ENCODE measurements at regions not wholly inside any gene's neighbourhood (a gene's known extent, or its start where the extent isn't known, plus 50 kb on each side); places are given as distances from the start of the nearest gene placed in this dataset.

GRCh38 chrX:147781844-147782243 is 129.9 kb upstream of the FMR1 start:
- POLR2A ChIA-PET (ENCODE audit: unreplicated experiment): no interaction called here
- WGBS, 2 experiments (ENCODE audit: extremely low coverage in 2 of 2, insufficient read length in 1 of 2): no CpG with 5 or more reads among the region's 1 CpG
- CTCF ChIA-PET: no interaction called here
- H3K9me3 ChIP-seq (ENCODE audit: control insufficient read depth, insufficient read depth, low read length): no peaks in the 10 kb centered on the region
- no peaks in the 10 kb centered on the region for H3K9me1 ChIP-seq (ENCODE audit: insufficient read depth, low read length)
- no peaks in the 10 kb centered on the region for H3K36me3 ChIP-seq (ENCODE audit: control insufficient read depth, insufficient read depth, low read length)
- H2AK9ac ChIP-seq (replicated peaks; ENCODE audit: low read depth, low read length, poor library complexity): no peak overlapping the region
- H3K4me3 ChIP-seq (ENCODE audit: insufficient read depth, low read depth, low read length): no peak overlapping the region
- DNase-seq: no peak
- in situ Hi-C loops (cut with MboI; ENCODE audit: low sequenced_read_pairs) (no loop called here), intact Hi-C loops (cut with micrococcal nuclease) (no loop called here), dilution Hi-C loops (cut with HindIII; ENCODE audit: low sequenced_read_pairs, unreplicated experiment) (no loop called here)
- H3K4me2 ChIP-seq (ENCODE audit: low read depth, low read length): no peak overlapping the region
- H2BK15ac ChIP-seq (ENCODE audit: low read depth, low read length): no peak overlapping the region
- TF ChIP-seq MXI1 (IDR thresholded peaks at IDR 0.05; ENCODE audit: borderline replicate concordance, low read depth, low read length) (no peak), RCOR1 (IDR thresholded peaks at IDR 0.05; ENCODE audit: insufficient replicate concordance, low read length) (no peak), BHLHE40 (IDR thresholded peaks at IDR 0.05; ENCODE audit: low read depth, low read length) (no peak), MAFK (IDR thresholded peaks at IDR 0.05; ENCODE audit: low read depth, low read length) (no peak), RFX5 (IDR thresholded peaks at IDR 0.05; ENCODE audit: low read depth, low read length) (no peak)
- no peak overlapping the region for H2AK5ac ChIP-seq (ENCODE audit: low read depth, low read length)
- H3K23ac ChIP-seq (ENCODE audit: low read depth, low read length): no peak overlapping the region
- H2BK20ac ChIP-seq (ENCODE audit: low read depth, low read length): no peak overlapping the region
- BruUV-seq (replicated peaks): no TSS peak
- no peaks in the 10 kb centered on the region for H3K4me1 ChIP-seq (ENCODE audit: control insufficient read depth, insufficient read depth, low read length)
- no peak for ATAC-seq (ENCODE audit: low read depth)
- no peaks in the 10 kb centered on the region for H4K20me1 ChIP-seq (ENCODE audit: insufficient read depth, low read length)
- no peak overlapping the region for H2BK120ac ChIP-seq (ENCODE audit: low read depth, low read length)
- H3K79me1 ChIP-seq (ENCODE audit: low read depth in 1 of 2, low read length in 2 of 2): no peaks in the 10 kb centered on the region
- no peak overlapping the region for H3K18ac ChIP-seq (ENCODE audit: low read depth, low read length)
- no peak overlapping the region for H2BK5ac ChIP-seq (ENCODE audit: low read depth, low read length, poor library complexity, severe bottlenecking)
- H4K8ac ChIP-seq (ENCODE audit: low read depth in 2 of 2, low read length in 2 of 2): no peak overlapping the region
- no peak overlapping the region for H4K91ac ChIP-seq (ENCODE audit: insufficient read depth, low read depth, low read length)
- H3K27ac ChIP-seq (ENCODE audit: insufficient read depth, low read length): no peak overlapping the region
- H2AFZ ChIP-seq (replicated peaks; ENCODE audit: low read length, poor library complexity): no peak overlapping the region
- no peak overlapping the region for H3K56ac ChIP-seq (ENCODE audit: extremely low read depth, insufficient read depth, low read length)
- no peaks in the 10 kb centered on the region for H3K27me3 ChIP-seq (ENCODE audit: control insufficient read depth, insufficient read depth, low read length)
- H3K14ac ChIP-seq (replicated peaks; ENCODE audit: low read depth, low read length): no peak overlapping the region
- no peak overlapping the region for H4K5ac ChIP-seq (ENCODE audit: low read depth, low read length)
- no peak overlapping the region for H3K4ac ChIP-seq (ENCODE audit: low read depth, low read length)
- H3K9ac ChIP-seq (ENCODE audit: low read depth, low read length): no peak overlapping the region

All from IMR-90 (cell line).